Nephron progenitor cell (in vitro differentiated cells): ENCODE measurements at regions not wholly inside any gene's neighbourhood (a gene's known extent, or its start where the extent isn't known, plus 50 kb on each side); places are given as distances from the start of the nearest gene placed in this dataset.

Source experiments
- DNase-seq: peaks from one replicate; pipeline ENCODE4 v3.0.0; 2021
- H3K27ac Mint-ChIP-seq: 2 replicates; pipeline ENCODE4 v1.8.0; 2021; ENCODE audit warnings: mild to moderate bottlenecking, moderate library complexity, mixed read lengths
- H3K27me3 Mint-ChIP-seq: 2 replicates; pipeline ENCODE4 v1.8.0; 2021; ENCODE audit warnings: mild to moderate bottlenecking, low read depth, mixed read lengths; ENCODE audit not compliant: poor library complexity
- H3K36me3 Mint-ChIP-seq: 2 replicates; pipeline ENCODE4 v1.8.0; 2021; ENCODE audit warnings: low read depth, mixed read lengths
- H3K4me1 Mint-ChIP-seq: 2 replicates; pipeline ENCODE4 v1.8.0; 2021; ENCODE audit warnings: mixed read lengths
- H3K4me3 Mint-ChIP-seq: 2 replicates; pipeline ENCODE4 v1.8.0; 2021; ENCODE audit warnings: mild to moderate bottlenecking, moderate library complexity, mixed read lengths
- H3K9me3 Mint-ChIP-seq: 2 replicates; pipeline ENCODE4 v1.8.0; 2021; ENCODE audit warnings: mild to moderate bottlenecking, moderate library complexity, mixed read lengths
- CTCF ChIP-seq: fragments of 200-600 bp; sonication (generic); IDR thresholded peaks from 2 replicates; pipeline ENCODE4 v1.5.0; 2021; ENCODE audit warnings: antibody characterized with exemption

DNA sequence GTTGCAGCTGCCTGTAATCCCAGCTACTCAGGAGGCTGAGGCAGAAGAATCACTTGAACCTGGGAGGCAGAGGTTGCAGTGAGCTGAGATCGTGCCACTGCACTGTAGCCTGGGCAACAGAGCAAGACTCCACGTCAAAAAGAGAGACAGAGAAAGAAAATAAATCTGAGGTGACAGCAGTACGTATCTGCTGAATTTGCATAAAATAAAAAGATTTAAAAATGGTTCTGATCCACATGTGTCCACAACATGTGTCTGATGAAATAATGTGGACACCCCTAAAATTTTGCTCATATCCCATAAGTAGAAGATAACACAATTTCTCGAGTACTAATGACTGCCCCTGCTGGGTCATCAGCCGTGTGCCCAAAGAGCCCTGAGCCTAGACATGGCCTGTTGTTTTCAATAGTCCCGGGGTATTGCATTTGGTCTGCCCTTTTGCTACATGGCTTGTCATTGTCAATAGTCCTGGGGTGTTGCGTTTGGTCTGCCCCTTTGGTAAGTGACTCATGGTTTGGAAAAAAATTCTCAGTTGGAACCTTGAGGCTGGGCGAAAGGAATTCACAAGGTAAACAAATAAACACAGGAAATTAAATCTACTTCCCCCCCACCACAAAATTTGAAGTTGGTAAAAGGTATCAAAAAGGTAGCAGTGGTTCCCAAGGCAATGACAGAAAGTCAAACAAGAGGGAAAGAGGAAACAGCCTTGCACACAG, 434.6 kb upstream of the MAF start:
- Mint-ChIP-seq H3K36me3 (peaks cover 10% of the 10 kb centered on the region), H3K4me3 (no peak overlapping the region), H3K9me3 (peaks cover 37% of the 10 kb centered on the region), H3K27me3 (no peaks in the 10 kb centered on the region), H3K4me1 (no peaks in the 10 kb centered on the region), H3K27ac (no peak overlapping the region)
- no peak for DNase-seq
- no peak for TF ChIP-seq CTCF

GRCh38 chr16:80034469-80034826, 433.9 kb upstream of the MAF start:
- Mint-ChIP-seq H3K27me3 (no peaks in the 10 kb centered on the region), H3K4me3 (no peak overlapping the region), H3K36me3 (peaks cover 10% of the 10 kb centered on the region), H3K9me3 (peaks cover 34% of the 10 kb centered on the region), H3K4me1 (no peaks in the 10 kb centered on the region), H3K27ac (no peak overlapping the region)
- no peak for DNase-seq
- no peak for TF ChIP-seq CTCF

- TF ChIP-seq CTCF: no peak
- H3K36me3 Mint-ChIP-seq: peaks cover 10% of the 10 kb centered on the region
- H3K9me3 Mint-ChIP-seq: peaks cover 33% of the 10 kb centered on the region
Measured at GRCh38 chr16:80033783-80034468, 433.4 kb upstream of the MAF start.

GRCh38 chr16:80029761-80030481, 429.4 kb upstream of the MAF start:
- TF ChIP-seq CTCF: no peak
- H3K9me3 Mint-ChIP-seq: peaks cover 21% of the 10 kb centered on the region
- no peak for DNase-seq
- H3K4me3 Mint-ChIP-seq: no peak overlapping the region
- no peaks in the 10 kb centered on the region for H3K27me3 Mint-ChIP-seq
- H3K4me1 Mint-ChIP-seq: no peaks in the 10 kb centered on the region
- H3K36me3 Mint-ChIP-seq: peaks cover 10% of the 10 kb centered on the region
- H3K27ac Mint-ChIP-seq: no peak overlapping the region

More at GRCh38 chr16:80033783-80034468, 433.4 kb upstream of the MAF start:
- no peak for DNase-seq
- Mint-ChIP-seq H3K4me1 (no peaks in the 10 kb centered on the region), H3K27ac (no peak overlapping the region), H3K27me3 (no peaks in the 10 kb centered on the region), H3K4me3 (no peak overlapping the region)

DNA sequence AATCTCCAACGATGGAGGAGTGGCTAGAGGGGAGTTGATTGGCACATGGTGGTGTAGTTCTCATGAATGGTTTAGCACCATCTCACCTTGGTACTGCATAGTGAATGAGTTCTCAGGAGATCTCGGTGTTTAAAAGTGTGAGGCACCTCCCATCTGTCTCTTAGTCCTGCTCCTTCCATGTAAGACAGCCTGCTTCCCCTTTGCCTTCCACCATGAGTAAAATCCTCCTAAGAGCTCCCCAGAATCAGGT, 428.8 kb upstream of the MAF start:
- Mint-ChIP-seq H3K36me3 (peaks cover 10% of the 10 kb centered on the region), H3K27ac (no peak overlapping the region)

More for the DNA sequence above, 428.8 kb upstream of the MAF start:
- no peak for TF ChIP-seq CTCF
- Mint-ChIP-seq H3K27me3 (no peaks in the 10 kb centered on the region), H3K9me3 (peaks cover 20% of the 10 kb centered on the region), H3K4me1 (no peaks in the 10 kb centered on the region), H3K4me3 (no peak overlapping the region)
- no peak for DNase-seq
